Lower leg skin (tissue), 3 donors: ENCODE measurements at regions not wholly inside any gene's neighbourhood (a gene's known extent, or its start where the extent isn't known, plus 50 kb on each side); places are given as distances from the start of the nearest gene placed in this dataset.

Experiments used
- POLR2A ChIP-seq, 2 donors: fragments of 450-650 bp; IDR thresholded peaks; one replicate each; pipeline ENCODE4 v1.6.1; 2016 to 2017; ENCODE audit warnings: antibody characterized with exemption in 2 of 2, mild to moderate bottlenecking in 1 of 2, moderate library complexity in 1 of 2
- TF ChIP-seq, protein P1 (sequence below), 3 donors: fragments of 450-650 bp; IDR thresholded peaks; one replicate each; pipeline ENCODE4 v1.5.1; 2016; ENCODE audit warnings: antibody characterized with exemption in 3 of 3, mild to moderate bottlenecking in 3 of 3, moderate library complexity in 2 of 3

GRCh38 chr18:1416074-1416473 is 511.4 kb downstream of the ADCYAP1 start:
- TF ChIP-seq, protein P1, sequence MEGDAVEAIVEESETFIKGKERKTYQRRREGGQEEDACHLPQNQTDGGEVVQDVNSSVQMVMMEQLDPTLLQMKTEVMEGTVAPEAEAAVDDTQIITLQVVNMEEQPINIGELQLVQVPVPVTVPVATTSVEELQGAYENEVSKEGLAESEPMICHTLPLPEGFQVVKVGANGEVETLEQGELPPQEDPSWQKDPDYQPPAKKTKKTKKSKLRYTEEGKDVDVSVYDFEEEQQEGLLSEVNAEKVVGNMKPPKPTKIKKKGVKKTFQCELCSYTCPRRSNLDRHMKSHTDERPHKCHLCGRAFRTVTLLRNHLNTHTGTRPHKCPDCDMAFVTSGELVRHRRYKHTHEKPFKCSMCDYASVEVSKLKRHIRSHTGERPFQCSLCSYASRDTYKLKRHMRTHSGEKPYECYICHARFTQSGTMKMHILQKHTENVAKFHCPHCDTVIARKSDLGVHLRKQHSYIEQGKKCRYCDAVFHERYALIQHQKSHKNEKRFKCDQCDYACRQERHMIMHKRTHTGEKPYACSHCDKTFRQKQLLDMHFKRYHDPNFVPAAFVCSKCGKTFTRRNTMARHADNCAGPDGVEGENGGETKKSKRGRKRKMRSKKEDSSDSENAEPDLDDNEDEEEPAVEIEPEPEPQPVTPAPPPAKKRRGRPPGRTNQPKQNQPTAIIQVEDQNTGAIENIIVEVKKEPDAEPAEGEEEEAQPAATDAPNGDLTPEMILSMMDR (IDR thresholded peaks at IDR 0.05), result no peak
- no peak for TF ChIP-seq POLR2A (IDR thresholded peaks at IDR 0.05)
